Stimulated activated CD4-positive, alpha-beta T cell treated with anti-CD3 and anti-CD28 coated beads, Interleukin-1b, Interleukin-23, amount 100 ng/mL, for 4 hours (primary cell): ENCODE measurements at regions not wholly inside any gene's neighbourhood (a gene's known extent, or its start where the extent isn't known, plus 50 kb on each side); places are given as distances from the start of the nearest gene placed in this dataset.

Experiments used
- DNase-seq, 2 donors: peaks; one replicate each; pipeline ENCODE4 v3.0.0-alpha.2; 2020; ENCODE audit warnings: low read depth in 2 of 2

GRCh38 chr12:24415934-24416333, 466.5 kb upstream of the SOX5 start:
- DNase-seq = no peak

GRCh38 chr12:24414480-24414879, 465.0 kb upstream of the SOX5 start:
- DNase-seq = no peak

DNA sequence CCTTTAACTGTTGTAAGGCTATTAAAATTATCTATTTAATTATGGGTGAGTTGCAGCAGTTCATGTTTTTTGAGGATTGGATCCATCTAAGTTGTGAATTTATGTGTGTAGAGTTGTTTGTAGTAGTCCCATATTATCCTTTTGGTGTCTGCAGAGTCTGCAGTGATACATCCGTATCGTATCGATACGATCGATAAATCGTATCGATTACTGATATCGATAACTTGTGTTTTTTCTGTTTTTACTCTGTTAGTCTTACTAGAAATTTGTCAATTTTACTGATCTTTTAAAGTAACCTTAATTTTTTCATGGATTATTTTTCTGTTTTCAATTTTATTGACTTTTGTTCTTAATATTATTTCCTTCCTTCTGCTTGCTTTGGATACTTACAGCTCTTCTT, 462.5 kb upstream of the SOX5 start:
- DNase-seq = no peak

DNA sequence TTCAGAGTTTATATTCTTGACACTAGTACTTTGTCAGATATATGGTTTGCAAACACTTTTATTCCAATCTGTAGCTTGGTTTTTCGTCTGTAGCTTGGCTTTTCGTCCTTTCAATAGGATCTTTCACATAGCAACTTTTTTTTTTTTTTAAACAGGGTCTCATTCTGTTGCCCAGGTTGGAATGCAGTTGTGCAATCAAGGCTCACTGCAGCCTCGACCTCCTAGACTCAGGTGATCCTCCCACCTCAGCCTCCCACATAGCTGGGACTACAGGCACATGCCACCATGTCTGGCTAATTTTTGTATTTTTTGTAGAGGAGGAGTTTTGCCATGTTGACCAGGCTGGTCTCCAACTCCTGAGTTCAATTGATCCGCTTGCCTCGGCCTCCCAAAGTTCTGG, 460.4 kb upstream of the SOX5 start:
- DNase-seq = no peak

- no peak for DNase-seq
These were observed 458.8 kb upstream of the SOX5 start for GRCh38 chr12:24408305-24408704.

GRCh38 chr12:24407884-24408283, 458.4 kb upstream of the SOX5 start:
- no peak for DNase-seq

DNA sequence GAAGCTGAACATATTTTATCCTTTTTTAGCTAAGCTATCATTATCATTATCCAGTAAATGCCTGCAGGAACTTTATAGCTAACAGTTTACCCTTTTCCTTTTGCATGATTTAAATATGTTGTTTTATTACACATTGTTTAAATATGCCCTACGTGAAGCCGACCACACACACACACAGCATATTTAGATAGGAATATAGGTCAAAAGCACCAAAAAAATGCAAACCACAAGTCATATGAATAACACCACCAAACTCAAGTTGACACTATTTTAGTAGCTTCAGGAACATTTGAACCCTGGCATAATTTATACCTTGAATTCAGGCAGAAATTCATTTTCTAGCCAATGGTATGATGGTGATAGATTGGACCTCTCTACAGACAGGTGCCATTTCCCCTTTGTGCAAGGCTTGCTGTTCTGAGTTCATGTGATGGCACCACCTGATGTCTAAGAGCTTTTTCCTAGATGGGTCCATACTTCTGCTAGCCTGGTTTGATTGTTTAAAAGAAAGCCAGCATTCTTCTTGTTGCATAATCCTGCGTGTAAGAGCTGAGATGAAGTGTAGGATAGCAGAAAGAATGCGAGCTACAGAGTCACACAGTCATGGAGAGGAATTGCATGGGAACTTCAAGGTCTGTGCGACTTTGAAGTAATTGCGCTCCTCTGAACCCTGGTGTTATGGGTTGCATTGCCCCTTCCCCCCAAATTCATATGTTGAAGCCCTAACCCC, 454.8 kb upstream of the SOX5 start:
- DNase-seq = no peak

GRCh38 chr12:24400533-24400932, 451.1 kb upstream of the SOX5 start:
- DNase-seq = no peak

GRCh38 chr12:24398605-24399004, 449.1 kb upstream of the SOX5 start:
- no peak for DNase-seq

GRCh38 chr12:24396224-24396623, 446.8 kb upstream of the SOX5 start:
- no peak for DNase-seq

DNA sequence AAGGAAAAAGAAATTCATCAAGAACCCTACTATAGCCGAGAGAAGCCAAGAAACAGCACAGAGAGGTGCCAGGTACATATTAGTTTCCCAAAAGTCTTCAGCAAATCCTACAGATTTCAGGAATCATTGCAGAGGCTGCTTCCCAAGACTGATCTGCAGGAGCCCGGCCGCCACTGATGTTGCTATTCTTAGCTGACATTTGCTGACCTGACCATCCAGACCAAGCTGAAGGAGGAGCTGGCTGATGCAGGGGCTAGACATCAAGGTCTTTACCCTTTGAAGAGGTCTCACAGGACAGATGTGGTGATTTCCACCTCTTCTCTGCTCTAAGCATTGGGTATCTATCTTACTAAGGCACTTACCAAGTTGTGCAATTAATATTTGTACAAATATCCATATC, 444.8 kb upstream of the SOX5 start:
- no peak for DNase-seq

- DNase-seq = no peak
These were observed 443.6 kb upstream of the SOX5 start for GRCh38 chr12:24393071-24393470.

DNA sequence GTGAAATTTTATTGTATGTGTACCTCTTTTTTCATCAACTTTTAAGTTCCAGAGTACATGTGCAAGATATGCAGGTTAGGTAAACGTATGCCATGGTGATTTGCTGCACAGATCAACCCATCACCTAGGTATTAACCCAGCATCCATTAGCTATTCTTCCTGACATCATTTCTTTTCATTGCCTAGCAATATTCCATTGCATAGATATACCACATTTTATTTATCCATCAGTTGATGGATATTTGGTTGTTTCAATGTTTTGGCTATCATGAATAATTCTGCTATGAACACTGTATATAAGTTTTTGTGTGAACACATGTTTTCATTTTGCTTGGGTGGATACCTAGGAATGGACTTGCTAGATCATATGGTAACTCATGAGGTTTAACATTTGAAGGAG, 439.9 kb upstream of the SOX5 start:
- no peak for DNase-seq

DNA sequence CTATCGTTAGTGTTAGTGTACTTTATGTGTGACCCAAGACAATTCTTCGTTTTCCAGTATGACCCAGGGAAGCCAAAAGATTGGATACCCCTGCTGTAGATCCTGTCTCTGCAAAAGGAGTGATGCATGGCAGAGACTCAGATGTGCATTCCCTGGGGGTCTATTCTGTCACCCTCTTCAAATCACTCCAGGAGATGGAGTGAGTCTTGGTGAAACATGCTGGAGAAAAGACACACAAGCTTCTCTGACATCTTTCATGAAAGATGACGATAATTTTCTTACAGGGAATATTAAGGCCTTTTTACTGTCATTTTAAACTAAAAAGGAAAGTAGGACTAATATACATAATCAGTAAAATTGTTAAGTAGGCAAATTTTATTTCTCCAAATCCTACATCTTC, 437.9 kb upstream of the SOX5 start:
- DNase-seq = no peak

- DNase-seq = no peak
These were observed 437.4 kb upstream of the SOX5 start for GRCh38 chr12:24386836-24387235.

GRCh38 chr12:24381790-24382189, 432.3 kb upstream of the SOX5 start:
- no peak for DNase-seq

DNA sequence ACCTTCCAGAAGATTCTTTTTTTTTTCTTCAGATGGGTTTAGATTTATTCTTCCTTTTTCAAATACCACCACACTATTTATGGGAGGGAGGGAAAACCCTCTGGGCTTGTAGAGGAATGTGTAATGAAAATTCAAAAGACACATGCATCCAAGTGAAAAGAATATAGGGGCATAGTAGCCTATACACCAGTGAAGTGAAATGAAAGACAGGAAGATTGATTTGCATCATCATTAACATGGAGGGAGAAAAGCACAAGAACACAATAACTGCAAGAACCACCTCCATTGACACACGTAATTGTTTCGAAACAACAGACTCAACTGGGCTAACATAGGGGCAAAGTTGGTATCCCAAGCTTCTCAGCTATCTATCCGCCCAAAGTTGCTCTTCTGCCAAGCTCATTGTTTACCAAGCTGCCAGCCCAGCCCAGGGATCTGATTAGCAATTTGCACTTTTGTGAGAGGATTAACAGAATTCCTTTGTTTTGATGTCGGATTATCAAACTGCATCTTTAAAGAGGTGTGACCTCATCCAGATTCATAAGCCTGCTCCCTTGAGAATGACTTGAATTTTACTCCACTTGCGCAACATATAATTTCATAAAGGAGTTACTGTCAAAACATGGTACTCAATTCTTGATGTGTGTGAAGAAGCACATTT, 430.5 kb upstream of the SOX5 start:
- no peak for DNase-seq

GRCh38 chr12:24379433-24379832, 430.0 kb upstream of the SOX5 start:
- no peak for DNase-seq

DNA sequence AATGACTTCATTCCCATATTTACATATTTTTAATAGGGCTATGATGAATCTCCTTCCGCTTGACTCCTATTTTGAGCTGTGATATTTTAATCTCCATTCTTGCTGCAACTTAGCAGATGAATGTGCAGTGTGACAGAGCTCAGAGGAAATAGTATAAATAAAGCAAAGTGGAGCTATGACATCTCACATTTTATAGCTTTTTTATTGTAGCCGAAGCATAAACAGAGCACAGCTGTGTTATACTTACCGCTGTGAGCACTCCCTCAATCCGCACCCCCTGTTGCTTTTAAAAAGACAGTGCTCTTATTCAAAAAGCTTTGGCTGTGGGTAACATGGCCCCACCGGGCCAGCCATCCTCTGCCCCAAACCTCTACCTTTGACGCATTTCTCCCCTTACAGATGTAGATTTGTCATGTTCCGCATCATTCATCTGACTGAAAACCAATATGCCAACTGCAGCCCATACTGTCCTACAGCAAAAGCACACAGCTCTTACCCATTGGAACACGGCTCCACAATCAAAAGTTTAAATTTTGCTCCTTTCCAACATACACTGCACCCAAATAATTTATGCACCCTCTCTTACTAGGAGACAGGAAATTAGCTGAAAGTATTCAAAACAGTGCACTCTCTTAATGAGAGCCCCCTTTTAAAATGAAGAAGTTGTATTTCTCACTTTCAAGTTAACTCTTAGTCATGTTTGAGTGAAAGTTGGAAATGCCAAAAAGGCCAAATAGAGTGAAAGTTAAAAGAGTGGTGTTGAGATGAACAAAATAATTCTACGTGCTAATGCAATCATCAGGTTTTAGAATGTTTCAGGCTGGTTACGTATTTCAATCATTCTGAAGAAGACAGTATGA, 429.3 kb upstream of the SOX5 start:
- no peak for DNase-seq

GRCh38 chr12:24374452-24374851, 425.0 kb upstream of the SOX5 start:
- DNase-seq = no peak

DNA sequence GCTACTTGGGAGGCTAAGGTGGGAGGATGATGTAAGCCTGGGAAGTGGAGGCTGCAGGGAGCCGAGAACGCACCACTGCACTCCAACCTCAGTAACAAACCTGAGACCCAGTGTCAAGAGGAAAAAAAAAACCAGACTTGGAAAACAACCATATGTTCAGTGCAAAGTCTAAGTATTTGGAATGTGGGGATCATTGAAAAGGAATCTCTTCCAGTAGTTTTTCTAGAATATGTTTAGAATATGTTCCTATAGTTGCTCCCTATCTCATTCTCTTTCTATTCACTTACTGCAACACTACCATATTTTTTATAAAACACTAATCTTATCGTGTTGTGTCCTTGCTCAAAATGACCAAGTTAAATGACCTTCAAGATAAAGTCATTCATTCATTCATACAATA, 423.5 kb upstream of the SOX5 start:
- DNase-seq = no peak

- DNase-seq = no peak
These were observed 417.0 kb upstream of the SOX5 start for GRCh38 chr12:24366514-24366913.

- DNase-seq = no peak
These were observed 415.5 kb upstream of the SOX5 start for GRCh38 chr12:24364921-24365320.
